CD4-positive, alpha-beta T cell treated with Interleukin-17A for 4 hours (primary cell): ENCODE measurements at regions not wholly inside any gene's neighbourhood (a gene's known extent, or its start where the extent isn't known, plus 50 kb on each side); places are given as distances from the start of the nearest gene placed in this dataset.
"Not testable (repeated sequence)": the region's sequence is repeated elsewhere in the genome, so short reads cannot be mapped to it uniquely, and the experiment has no call there.

Source experiments
- DNase-seq: peaks from one replicate; pipeline ENCODE4 v3.0.0-alpha.2; 2020; ENCODE audit warnings: mixed read lengths

- no peak for DNase-seq
These were observed 346.9 kb upstream of the PSMD7 start for GRCh38 chr16:73949574-73950320.

- DNase-seq, result no peak
These were observed 351.0 kb upstream of the PSMD7 start for GRCh38 chr16:73945631-73946030.

GRCh38 chr16:73943184-73943583, 353.4 kb upstream of the PSMD7 start:
- not testable (repeated sequence) for DNase-seq

GRCh38 chr16:73940786-73941185, 355.8 kb upstream of the PSMD7 start:
- DNase-seq, result not testable (repeated sequence)

GRCh38 chr16:73923951-73924350, 372.7 kb upstream of the PSMD7 start:
- no peak for DNase-seq

GRCh38 chr16:73921295-73921694, 375.3 kb upstream of the PSMD7 start:
- DNase-seq, result no peak

GRCh38 chr16:73916829-73917594, 379.6 kb upstream of the PSMD7 start:
- no peak for DNase-seq

- DNase-seq, result no peak
These were observed 380.7 kb upstream of the PSMD7 start for GRCh38 chr16:73915935-73916334.

GRCh38 chr16:73915140-73915539, 381.5 kb upstream of the PSMD7 start:
- DNase-seq, result no peak

GRCh38 chr16:73912850-73913249, 383.8 kb upstream of the PSMD7 start:
- no peak for DNase-seq

GRCh38 chr16:73912281-73912680, 384.3 kb upstream of the PSMD7 start:
- DNase-seq, result no peak

- DNase-seq, result no peak
These were observed 387.0 kb upstream of the PSMD7 start for GRCh38 chr16:73909529-73910035.

- no peak for DNase-seq
These were observed 405.5 kb upstream of the PSMD7 start for GRCh38 chr16:73891129-73891542.

GRCh38 chr16:73890186-73891128, 406.2 kb upstream of the PSMD7 start:
- DNase-seq, result no peak

- DNase-seq, result no peak
These were observed 407.6 kb upstream of the PSMD7 start for GRCh38 chr16:73888840-73889490.

- DNase-seq, result no peak
These were observed 408.7 kb upstream of the PSMD7 start for GRCh38 chr16:73887911-73888310.

GRCh38 chr16:73886426-73886825, 410.2 kb upstream of the PSMD7 start:
- DNase-seq, result no peak

- no peak for DNase-seq
These were observed 411.3 kb upstream of the PSMD7 start for GRCh38 chr16:73885319-73885718.

- DNase-seq, result no peak
These were observed 412.8 kb upstream of the PSMD7 start for GRCh38 chr16:73883841-73884240.

- DNase-seq, result no peak
These were observed 413.5 kb upstream of the PSMD7 start for GRCh38 chr16:73883126-73883525.

- DNase-seq, result no peak
These were observed 414.0 kb upstream of the PSMD7 start for GRCh38 chr16:73882651-73883050.

GRCh38 chr16:73882033-73882432, 414.6 kb upstream of the PSMD7 start:
- no peak for DNase-seq
